SK-N-SH (cell line): ENCODE measurements at regions not wholly inside any gene's neighbourhood (a gene's known extent, or its start where the extent isn't known, plus 50 kb on each side); places are given as distances from the start of the nearest gene placed in this dataset.

Experiments
- CTCF ChIA-PET: fragments of 300-600, 350-600 bp; formaldehyde crosslinking; extraction: SDS; loops from one replicate; lab custom pipeline; 2021; lab: Yijun Ruan, JAX
- POLR2A ChIA-PET: fragments of 350-600 bp; sonication (Branson Sonifier 250); formaldehyde crosslinking; extraction: SDS; loops from one replicate; lab custom pipeline; 2020; ENCODE audit warnings: antibody characterized with exemption, inconsistent platforms; lab: Yijun Ruan, JAX
- DNase-seq: peaks from one replicate; pipeline ENCODE4 v3.0.0; 2012
- H2AFZ ChIP-seq: fragments of 200-600 bp; sonication (generic); 2 replicates; pipeline ENCODE4 v1.8.1; 2016; ENCODE audit warnings: antibody characterized with exemption, mild to moderate bottlenecking, low read depth
- H3F3A ChIP-seq: fragments of 200-600 bp; sonication (generic); replicated peaks from 2 replicates; pipeline ENCODE3; 2016; ENCODE audit warnings: antibody characterized with exemption, mild to moderate bottlenecking; ENCODE audit not compliant: insufficient read depth
- H3K27ac ChIP-seq, 2 experiments: fragments of 200-500 bp in 1 of 2; fragments of 200-600 bp in 1 of 2; sonication (Bioruptor generic) in 1 of 2; sonication (generic), shearing (Covaris generic) in 1 of 2; 2 replicates each; pipeline versions ENCODE4 v1.5.1 to v1.6.1; 2014 to 2016; ENCODE audit warnings: low read depth in 2 of 2, inconsistent platforms in 1 of 2, low read length in 1 of 2, mild to moderate bottlenecking in 1 of 2, mixed read lengths in 1 of 2
- H3K27me3 ChIP-seq: fragments of 200-600 bp; sonication (generic), shearing (Covaris generic); 2 replicates; pipeline ENCODE4 v1.6.1; 2016; ENCODE audit warnings: mixed run types; ENCODE audit not compliant: insufficient read depth
- H3K36me3 ChIP-seq, 2 experiments: fragments of 200-500 bp in 1 of 2; fragments of 200-600 bp in 1 of 2; sonication (Bioruptor generic) in 1 of 2; sonication (generic) in 1 of 2; replicated peaks in 1 of 2; 2 replicates each; pipeline versions ENCODE3 to v1.5.1; 2014 to 2016; ENCODE audit warnings: low read length in 1 of 2, mild to moderate bottlenecking in 1 of 2; ENCODE audit not compliant: insufficient read depth in 2 of 2, control insufficient read depth in 1 of 2
- H3K4me1 ChIP-seq, 2 experiments: fragments of 200-500 bp in 1 of 2; fragments of 200-600 bp in 1 of 2; sonication (Bioruptor generic) in 1 of 2; sonication (generic), shearing (Covaris generic) in 1 of 2; 2 replicates each; pipeline versions ENCODE4 v1.5.1 to v1.6.1; 2014 to 2016; ENCODE audit warnings: low read depth in 1 of 2, low read length in 1 of 2, mixed run types in 1 of 2; ENCODE audit not compliant: insufficient read depth in 2 of 2, control insufficient read depth in 1 of 2
- H3K4me2 ChIP-seq: fragments of 200-600 bp; sonication (generic), shearing (Covaris generic); 2 replicates; pipeline ENCODE4 v1.6.1; 2017; ENCODE audit warnings: mixed run types
- H3K4me3 ChIP-seq, 2 experiments: fragments of 200-500 bp in 1 of 2; fragments of 200-600 bp in 1 of 2; sonication (Bioruptor generic) in 1 of 2; sonication (generic), shearing (Covaris generic) in 1 of 2; 2 replicates each; pipeline versions ENCODE4 v1.5.1 to v1.8.1; 2014 to 2016; ENCODE audit warnings: low read depth in 2 of 2, inconsistent platforms in 1 of 2, low read length in 1 of 2, mild to moderate bottlenecking in 1 of 2, mixed read lengths in 1 of 2, moderate library complexity in 1 of 2
- H3K79me2 ChIP-seq: fragments of 200-600 bp; sonication (generic); 2 replicates; pipeline ENCODE4 v1.8.1; 2017; ENCODE audit warnings: mild to moderate bottlenecking; ENCODE audit not compliant: insufficient read depth
- H3K9ac ChIP-seq: fragments of 200-600 bp; sonication (generic); 2 replicates; pipeline ENCODE4 v1.6.1; 2017; ENCODE audit warnings: mixed run types
- H3K9me2 ChIP-seq: fragments of 200-600 bp; sonication (generic); 2 replicates; pipeline ENCODE4 v1.6.1; 2017; ENCODE audit warnings: mixed run types
- H3K9me3 ChIP-seq: fragments of 200-600 bp; sonication (generic); 2 replicates; pipeline ENCODE4 v1.6.1; 2017; ENCODE audit warnings: mixed run types, mild to moderate bottlenecking, moderate library complexity
- H4K20me1 ChIP-seq: fragments of 200-600 bp; sonication (generic); 2 replicates; pipeline ENCODE4 v1.6.1; 2017; ENCODE audit warnings: mild to moderate bottlenecking, mixed run types; ENCODE audit not compliant: insufficient read depth
- CHD2 ChIP-seq: fragments of 150-350 bp; IDR thresholded peaks from 2 replicates; pipeline ENCODE4 v1.6.1; 2018; ENCODE audit warnings: low read length; ENCODE audit not compliant: partially characterized antibody
- ELF1 ChIP-seq: IDR thresholded peaks from 2 replicates; pipeline ENCODE4 v1.4.0; 2012
- EP300 ChIP-seq, 2 experiments: IDR thresholded peaks; 2 replicates each; pipeline versions ENCODE4 v1.4.0 to v1.6.1; 2012; ENCODE audit warnings: borderline replicate concordance in 1 of 2, low read depth in 1 of 2, low read length in 1 of 2
- FOSL2 ChIP-seq: IDR thresholded peaks from 2 replicates; pipeline ENCODE4 v1.4.0; 2012; ENCODE audit warnings: low read depth, mild to moderate bottlenecking, moderate library complexity, borderline replicate concordance
- GABPA ChIP-seq: IDR thresholded peaks from 2 replicates; pipeline ENCODE4 v1.4.0; 2012; ENCODE audit warnings: low read depth, mild to moderate bottlenecking
- GATA2 ChIP-seq: sonication (generic); formaldehyde crosslinking; IDR thresholded peaks from 2 replicates; pipeline ENCODE4 v1.5.0; 2020; ENCODE audit warnings: mild to moderate bottlenecking, missing genetic modification reagents
- IRF3 ChIP-seq: fragments of 150-350 bp; IDR thresholded peaks from 2 replicates; pipeline ENCODE4 v1.6.1; 2016; ENCODE audit warnings: mild to moderate bottlenecking, low read depth, low read length
- JUND ChIP-seq: IDR thresholded peaks from 2 replicates; pipeline ENCODE4 v1.4.0; 2012
- MEF2A ChIP-seq: IDR thresholded peaks from 2 replicates; pipeline ENCODE4 v1.4.0; 2012; ENCODE audit warnings: low read depth, borderline replicate concordance
- NFIC ChIP-seq: IDR thresholded peaks from 2 replicates; pipeline ENCODE4 v1.4.0; 2012; ENCODE audit warnings: borderline replicate concordance
- NRF1 ChIP-seq: IDR thresholded peaks from 2 replicates; pipeline ENCODE4 v1.6.1; 2012; ENCODE audit warnings: low read depth, mild to moderate bottlenecking, low read length
- PBX3 ChIP-seq: IDR thresholded peaks from 2 replicates; pipeline ENCODE4; 2012
- RCOR1 ChIP-seq: fragments of 150-350 bp; IDR thresholded peaks from 2 replicates; pipeline ENCODE4 v1.6.1; 2017; ENCODE audit warnings: antibody characterized with exemption, low read length
- SIN3A ChIP-seq: IDR thresholded peaks from 2 replicates; pipeline ENCODE4 v1.6.1; 2012; ENCODE audit warnings: low read depth, mild to moderate bottlenecking, low read length, moderate library complexity, borderline replicate concordance
- TAF1 ChIP-seq: IDR thresholded peaks from 2 replicates; pipeline ENCODE4 v1.6.1; 2012; ENCODE audit warnings: low read depth, mild to moderate bottlenecking, low read length, moderate library complexity, borderline replicate concordance
- TEAD4 ChIP-seq: IDR thresholded peaks from 2 replicates; pipeline ENCODE4 v1.4.0; 2012; ENCODE audit warnings: mild to moderate bottlenecking, borderline replicate concordance; ENCODE audit not compliant: insufficient read depth
- USF1 ChIP-seq: IDR thresholded peaks from 2 replicates; pipeline ENCODE4 v1.4.0; 2012; ENCODE audit warnings: low read depth, borderline replicate concordance
- USF2 ChIP-seq: fragments of 150-350 bp; IDR thresholded peaks from 2 replicates; pipeline ENCODE4 v1.6.1; 2017; ENCODE audit warnings: antibody characterized with exemption, low read length, low read depth, borderline replicate concordance
- YY1 ChIP-seq: IDR thresholded peaks from 2 replicates; pipeline ENCODE4 v1.4.0; 2012; ENCODE audit warnings: low read depth, mild to moderate bottlenecking
- WGBS: methylation state at CpG from one replicate; pipeline ENCODE4 v1.1.6; 2017; ENCODE audit warnings: low lambda C conversion rate; 5-methylcytosine and 5-hydroxymethylcytosine counted together

- CTCF ChIA-PET = interaction anchor here (1.4 kb wide), 1 partner anchor 11 kb away, joined by 3 read pairs; no protein-coding TSS in a partner anchor
- POLR2A ChIA-PET = no interaction called here
- Histone ChIP-seq H3K4me1 (0 out of 4 replicates have a peak, but pooled peaks cover 0 to 4% of the 10 kb centered on the region in 2 experiments), H3K27me3 (no peaks in the 10 kb centered on the region), H3K9me2 (no peaks in the 10 kb centered on the region), H3K9ac (no peak overlapping the region), H3K36me3 (no peaks in the 10 kb centered on the region), H3K27ac (no peak overlapping the region), H3K79me2 (no peaks in the 10 kb centered on the region), H2AFZ (no peak overlapping the region), H3F3A (no peaks in the 10 kb centered on the region), H3K4me2 (no peak overlapping the region), H3K9me3 (no peaks in the 10 kb centered on the region), H3K4me3 (no peak overlapping the region), H4K20me1 (no peaks in the 10 kb centered on the region)
- no peak for TF ChIP-seq USF1
- no peak for TF ChIP-seq YY1
- TF ChIP-seq EP300 (IDR thresholded peaks at IDR 0.05; ENCODE audit: borderline replicate concordance in 1 of 2, low read depth in 1 of 2, low read length in 1 of 2) = no peak
- no peak for TF ChIP-seq GABPA
- no peak for TF ChIP-seq ELF1
- no peak for TF ChIP-seq JUND
- no peak for TF ChIP-seq FOSL2
- TF ChIP-seq GATA2 (CRISPR knock-in tag) = no peak
- no peak for TF ChIP-seq TEAD4
- no peak for TF ChIP-seq TAF1
- no peak for TF ChIP-seq CHD2
- no peak for TF ChIP-seq NFIC
- no peak for TF ChIP-seq SIN3A
- no peak for TF ChIP-seq IRF3
- TF ChIP-seq PBX3 = no peak
- TF ChIP-seq NRF1 = no peak
- no peak for TF ChIP-seq USF2
- TF ChIP-seq RCOR1 = no peak
- TF ChIP-seq MEF2A = no peak
- no peak for DNase-seq
- WGBS = 75% methylated on average over 3 of the region's 3 CpGs
These were observed 890.9 kb downstream of the MRPL39 start for GRCh38 chr21:24716281-24716918.
